Keratinocyte (primary cell): ENCODE measurements at regions not wholly inside any gene's neighbourhood (a gene's known extent, or its start where the extent isn't known, plus 50 kb on each side); places are given as distances from the start of the nearest gene placed in this dataset.

Experiments used
- DNase-seq: peaks from one replicate; pipeline ENCODE4 v3.0.0-alpha.2; 2011; ENCODE audit warnings: low read depth, missing footprints, low spot score
- FAIRE-seq: peaks from 2 replicates; lab custom pipeline; 2011; peaks lifted over from hg19 to GRCh38; lab: Jason Lieb, UNC
- H2AFZ ChIP-seq: 2 replicates; pipeline ENCODE4 v1.6.0; 2012; ENCODE audit warnings: low read length, control low read depth, inconsistent platforms; ENCODE audit not compliant: control insufficient read depth
- H3K27ac ChIP-seq: 2 replicates; pipeline ENCODE4 v1.5.1; 2011; ENCODE audit warnings: low read length; ENCODE audit not compliant: control insufficient read depth, insufficient read depth
- H3K27me3 ChIP-seq: 3 replicates; pipeline ENCODE4 v1.6.0; 2011; ENCODE audit warnings: low read length; ENCODE audit not compliant: control insufficient read depth, insufficient read depth; ENCODE audit errors: extremely low read depth
- H3K36me3 ChIP-seq, 2 experiments: 2 replicates in 1 of 2; 3 replicates in 1 of 2; pipeline ENCODE4 v1.5.1; 2011; ENCODE audit warnings: low read length in 2 of 2, mild to moderate bottlenecking in 1 of 2; ENCODE audit not compliant: control insufficient read depth in 2 of 2, insufficient read depth in 2 of 2; ENCODE audit errors: extremely low read depth in 1 of 2
- H3K4me1 ChIP-seq: 3 replicates; pipeline ENCODE4 v1.5.1; 2011; ENCODE audit warnings: low read length; ENCODE audit not compliant: control insufficient read depth, insufficient read depth; ENCODE audit errors: extremely low read depth
- H3K4me2 ChIP-seq: 3 replicates; pipeline ENCODE4 v1.6.0; 2011; ENCODE audit warnings: low read depth, low read length; ENCODE audit not compliant: control insufficient read depth, insufficient read depth; ENCODE audit errors: extremely low read depth
- H3K4me3 ChIP-seq, 3 experiments: fragments of 200-600 bp in 1 of 3; sonication (generic) in 1 of 3; 2 replicates in 2 of 3; 3 replicates in 1 of 3; pipeline ENCODE4 v1.5.1; 2011 to 2016; ENCODE audit warnings: low read length in 3 of 3, mild to moderate bottlenecking in 3 of 3, control low read depth in 2 of 3, inconsistent platforms in 1 of 3, low read depth in 1 of 3, mixed read lengths in 1 of 3, mixed run types in 1 of 3, moderate library complexity in 1 of 3; ENCODE audit not compliant: control insufficient read depth in 2 of 3, insufficient read depth in 2 of 3; ENCODE audit errors: extremely low read depth in 1 of 3
- H3K79me2 ChIP-seq: 2 replicates; pipeline ENCODE4 v1.6.0; 2012; ENCODE audit warnings: low read length; ENCODE audit not compliant: control insufficient read depth, insufficient read depth
- H3K9ac ChIP-seq: 3 replicates; pipeline ENCODE4 v1.6.0; 2011; ENCODE audit warnings: low read length; ENCODE audit not compliant: control insufficient read depth, insufficient read depth; ENCODE audit errors: extremely low read depth
- H3K9me1 ChIP-seq: 3 replicates; pipeline ENCODE4 v1.6.0; 2011; ENCODE audit warnings: low read length; ENCODE audit not compliant: control insufficient read depth, insufficient read depth; ENCODE audit errors: extremely low read depth
- H3K9me3 ChIP-seq: 2 replicates; pipeline ENCODE4 v1.5.1; 2012; ENCODE audit warnings: low read depth, low read length; ENCODE audit not compliant: control insufficient read depth
- H4K20me1 ChIP-seq: 3 replicates; pipeline ENCODE4 v1.6.0; 2011; ENCODE audit warnings: low read length; ENCODE audit not compliant: control insufficient read depth, insufficient read depth; ENCODE audit errors: extremely low read depth
- CTCF ChIP-seq, 3 experiments: IDR thresholded peaks in 1 of 3; conservative IDR thresholded peaks in 1 of 3; optimal IDR thresholded peaks in 1 of 3; 2 replicates in 2 of 3; 3 replicates in 1 of 3; pipeline versions ENCODE3 to v1.5.1; 2011; ENCODE audit warnings: low read length in 3 of 3, mild to moderate bottlenecking in 3 of 3, moderate library complexity in 2 of 3, control low read depth in 1 of 3, inconsistent platforms in 1 of 3; ENCODE audit not compliant: insufficient read depth in 2 of 3; ENCODE audit errors: extremely low read depth in 1 of 3
- EZH2 ChIP-seq: IDR thresholded peaks from one replicate; pipeline ENCODE4 v1.6.1; 2012; ENCODE audit warnings: inconsistent platforms, mild to moderate bottlenecking, low read length, moderate library complexity
- dilution Hi-C: fragments of 300-500 bp; cut with MboI; formaldehyde crosslinking; loops from one replicate; pipeline ENCODE4 v1.7.0; 2020; ENCODE audit warnings: low sequenced_read_pairs; ENCODE audit not compliant: extremely low pct_ligation_motif_present

DNA sequence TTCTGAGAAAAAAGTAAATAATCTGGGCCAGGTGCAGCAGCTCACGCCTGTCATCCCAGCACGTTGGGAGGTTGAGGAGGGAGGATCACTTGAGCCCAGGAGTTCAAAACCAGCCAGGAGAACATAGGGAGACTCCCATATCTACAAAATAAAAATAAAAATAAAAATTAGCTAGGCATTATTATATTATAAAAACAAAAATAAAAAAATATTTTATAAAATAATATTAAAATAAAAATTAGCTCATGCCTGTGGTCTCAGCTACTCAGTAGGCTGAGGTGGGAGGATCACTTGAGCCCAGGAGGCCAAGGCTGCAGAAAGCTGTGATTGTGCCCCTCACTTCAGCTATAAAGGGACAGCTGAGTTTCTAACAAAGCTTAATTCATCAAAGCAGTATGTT is 362.9 kb downstream of the SMOC2 start:
- Histone ChIP-seq H3K4me1 (no peaks in the 10 kb centered on the region), H3K27me3 (no peaks in the 10 kb centered on the region), H3K9ac (no peak overlapping the region), H3K27ac (no peak overlapping the region), H3K4me2 (no peak overlapping the region), H2AFZ (no peak overlapping the region), H3K9me3 (no peaks in the 10 kb centered on the region), H3K4me3 (no peak overlapping the region), H3K9me1 (no peaks in the 10 kb centered on the region), H3K79me2 (no peaks in the 10 kb centered on the region), H3K36me3 (no peaks in the 10 kb centered on the region), H4K20me1 (no peaks in the 10 kb centered on the region)
- dilution Hi-C loops = no loop called here
- FAIRE-seq = no peak
- no peak for TF ChIP-seq CTCF (optimal IDR thresholded peaks at IDR 0.05 in 1 of 3, IDR thresholded peaks at IDR 0.05 in 1 of 3, conservative IDR thresholded peaks at IDR 0.05 in 1 of 3; ENCODE audit: extremely low read depth in 1 of 3, insufficient read depth in 2 of 3, low read length in 3 of 3)
- no peak for TF ChIP-seq EZH2
- no peak for DNase-seq

GRCh38 chr6:168799067-168799466 is 358.1 kb downstream of the SMOC2 start:
- no peaks in the 10 kb centered on the region for H3K36me3 ChIP-seq
- H2AFZ ChIP-seq = no peak overlapping the region
- H3K4me1 ChIP-seq = no peaks in the 10 kb centered on the region
- no peak overlapping the region for H3K4me2 ChIP-seq
- H3K9ac ChIP-seq = no peak overlapping the region
- no peaks in the 10 kb centered on the region for H3K9me1 ChIP-seq
- dilution Hi-C loops = no loop called here
- H3K27ac ChIP-seq = no peak overlapping the region
- no peaks in the 10 kb centered on the region for H3K9me3 ChIP-seq
- no peak for DNase-seq
- no peak for FAIRE-seq
- H4K20me1 ChIP-seq = no peaks in the 10 kb centered on the region
- no peak overlapping the region for H3K4me3 ChIP-seq
- no peaks in the 10 kb centered on the region for H3K27me3 ChIP-seq
- no peaks in the 10 kb centered on the region for H3K79me2 ChIP-seq
- TF ChIP-seq CTCF (optimal IDR thresholded peaks at IDR 0.05 in 1 of 3, IDR thresholded peaks at IDR 0.05 in 1 of 3, conservative IDR thresholded peaks at IDR 0.05 in 1 of 3; ENCODE audit: extremely low read depth in 1 of 3, insufficient read depth in 2 of 3, low read length in 3 of 3) (no peak), EZH2 (no peak)
